ENCODE measurements at regions not wholly inside any gene's neighbourhood (a gene's known extent, or its start where the extent isn't known, plus 50 kb on each side); places are given as distances from the start of the nearest gene placed in this dataset.

DNA sequence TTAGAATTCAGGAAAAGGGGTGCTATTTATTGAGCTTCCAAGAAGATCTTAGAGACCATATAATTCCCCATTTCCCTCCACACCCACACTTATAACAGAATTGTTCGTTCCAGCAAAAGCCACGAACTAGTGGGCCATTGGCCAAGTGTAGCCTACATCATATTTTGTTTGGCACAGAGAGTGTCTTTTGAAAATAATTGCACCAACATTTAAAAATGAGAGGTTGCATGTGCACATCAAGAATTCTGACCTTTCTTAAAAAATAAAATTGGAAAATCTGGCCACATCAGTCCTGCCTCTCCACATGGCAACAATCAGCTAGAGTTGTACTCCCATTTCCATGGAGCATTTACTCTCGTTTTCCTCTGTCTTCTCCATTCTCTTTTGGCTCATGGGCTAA is 655.5 kb upstream of the FANCL start:
- FAIRE-seq, result no peak
- no peak for DNase-seq (ENCODE audit: insufficient read length, low spot score)
- TF ChIP-seq, protein P1, sequence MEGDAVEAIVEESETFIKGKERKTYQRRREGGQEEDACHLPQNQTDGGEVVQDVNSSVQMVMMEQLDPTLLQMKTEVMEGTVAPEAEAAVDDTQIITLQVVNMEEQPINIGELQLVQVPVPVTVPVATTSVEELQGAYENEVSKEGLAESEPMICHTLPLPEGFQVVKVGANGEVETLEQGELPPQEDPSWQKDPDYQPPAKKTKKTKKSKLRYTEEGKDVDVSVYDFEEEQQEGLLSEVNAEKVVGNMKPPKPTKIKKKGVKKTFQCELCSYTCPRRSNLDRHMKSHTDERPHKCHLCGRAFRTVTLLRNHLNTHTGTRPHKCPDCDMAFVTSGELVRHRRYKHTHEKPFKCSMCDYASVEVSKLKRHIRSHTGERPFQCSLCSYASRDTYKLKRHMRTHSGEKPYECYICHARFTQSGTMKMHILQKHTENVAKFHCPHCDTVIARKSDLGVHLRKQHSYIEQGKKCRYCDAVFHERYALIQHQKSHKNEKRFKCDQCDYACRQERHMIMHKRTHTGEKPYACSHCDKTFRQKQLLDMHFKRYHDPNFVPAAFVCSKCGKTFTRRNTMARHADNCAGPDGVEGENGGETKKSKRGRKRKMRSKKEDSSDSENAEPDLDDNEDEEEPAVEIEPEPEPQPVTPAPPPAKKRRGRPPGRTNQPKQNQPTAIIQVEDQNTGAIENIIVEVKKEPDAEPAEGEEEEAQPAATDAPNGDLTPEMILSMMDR (IDR thresholded peaks at IDR 0.05; ENCODE audit: insufficient read depth, missing control alignments), result no peak

DNA sequence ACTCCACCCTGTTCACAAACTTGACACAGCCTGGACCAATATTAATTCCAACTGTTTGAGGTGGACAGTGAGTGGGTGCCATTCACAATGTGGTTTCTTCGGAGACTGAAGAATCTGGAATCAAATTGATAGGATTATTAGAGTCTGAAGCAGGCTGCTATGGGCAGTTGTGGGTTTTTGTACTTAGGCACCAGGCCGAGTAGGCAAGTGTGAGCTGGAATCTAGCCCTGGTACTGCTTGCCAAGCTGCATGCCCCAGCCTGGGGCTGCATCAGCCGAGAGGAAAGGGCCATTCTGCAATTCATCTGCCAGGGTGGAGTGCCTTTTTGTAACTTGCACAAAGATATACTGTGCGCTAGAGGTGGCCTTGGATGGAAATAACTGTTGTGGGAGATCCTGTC is 654.7 kb upstream of the FANCL start:
- no peak for FAIRE-seq
- TF ChIP-seq, protein P1 (IDR thresholded peaks at IDR 0.05; ENCODE audit: insufficient read depth, missing control alignments), result no peak
- no peak for DNase-seq (ENCODE audit: insufficient read length, low spot score)

DNA sequence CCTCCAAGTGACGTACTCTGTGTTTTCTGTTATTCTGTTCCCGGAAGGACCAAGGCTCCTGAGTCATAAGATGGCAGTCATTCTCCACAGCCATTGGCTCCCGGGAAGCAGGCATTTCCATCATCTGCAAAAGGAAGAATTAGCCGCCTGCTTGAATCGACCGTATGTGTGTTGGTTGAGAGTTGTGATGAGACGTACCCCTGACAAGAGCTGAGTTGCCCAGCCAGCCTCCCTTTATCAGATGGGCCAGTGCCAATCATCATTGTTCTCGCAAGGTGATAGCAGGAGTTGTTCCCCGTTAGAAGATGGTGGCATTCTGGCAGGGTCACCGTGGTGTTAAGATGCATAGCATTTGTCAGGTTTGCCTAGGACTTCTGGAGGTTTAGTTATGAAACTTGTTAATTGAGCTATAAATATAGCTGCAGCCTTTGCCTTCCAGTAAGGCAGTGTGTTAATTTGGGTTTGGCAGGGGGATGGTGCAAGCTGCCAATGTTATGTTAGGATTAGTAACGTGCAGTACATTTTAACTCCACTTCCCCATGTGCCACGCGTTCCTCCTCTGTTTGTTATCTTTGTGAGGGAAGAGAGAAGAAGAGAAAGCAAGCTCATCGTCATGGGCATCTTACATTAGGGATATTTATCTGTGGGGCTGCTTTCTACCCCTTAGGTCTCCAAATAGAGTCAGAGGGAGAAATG is 652.7 kb upstream of the FANCL start:
- TF ChIP-seq, protein P1 (IDR thresholded peaks at IDR 0.05; ENCODE audit: insufficient read depth, missing control alignments), result no peak
- no peak for FAIRE-seq
- DNase-seq (ENCODE audit: insufficient read length, low spot score), result no peak

DNA sequence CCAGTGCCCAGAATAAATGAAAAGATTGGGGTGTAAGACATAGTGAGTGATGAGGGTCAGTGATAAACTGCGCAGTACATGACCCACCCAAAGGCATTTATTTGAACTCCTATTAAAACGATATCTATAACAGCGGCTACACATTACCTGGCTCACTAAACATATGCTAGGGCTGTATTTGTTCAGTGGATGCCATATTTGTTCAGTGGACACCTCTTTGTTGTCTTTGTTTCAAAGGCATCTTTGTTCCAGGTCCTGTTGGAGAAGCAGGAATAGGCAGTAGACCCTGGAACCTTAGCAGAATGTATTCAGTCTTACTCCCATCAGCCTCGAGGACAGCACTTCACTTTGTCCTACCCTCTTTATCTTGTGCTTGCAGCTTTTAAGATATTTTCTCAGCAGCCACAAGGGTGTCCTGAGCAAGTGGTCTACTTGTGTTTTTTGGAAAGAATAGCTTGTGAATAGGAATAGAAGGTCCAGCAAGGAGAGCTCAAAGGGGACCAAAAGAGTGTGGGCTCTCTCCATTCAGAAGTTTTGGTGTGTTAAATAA is 650.8 kb upstream of the FANCL start:
- TF ChIP-seq, protein P1 (IDR thresholded peaks at IDR 0.05; ENCODE audit: insufficient read depth, missing control alignments), result no peak
- DNase-seq (ENCODE audit: insufficient read length, low spot score), result no peak
- FAIRE-seq, result no peak

DNA sequence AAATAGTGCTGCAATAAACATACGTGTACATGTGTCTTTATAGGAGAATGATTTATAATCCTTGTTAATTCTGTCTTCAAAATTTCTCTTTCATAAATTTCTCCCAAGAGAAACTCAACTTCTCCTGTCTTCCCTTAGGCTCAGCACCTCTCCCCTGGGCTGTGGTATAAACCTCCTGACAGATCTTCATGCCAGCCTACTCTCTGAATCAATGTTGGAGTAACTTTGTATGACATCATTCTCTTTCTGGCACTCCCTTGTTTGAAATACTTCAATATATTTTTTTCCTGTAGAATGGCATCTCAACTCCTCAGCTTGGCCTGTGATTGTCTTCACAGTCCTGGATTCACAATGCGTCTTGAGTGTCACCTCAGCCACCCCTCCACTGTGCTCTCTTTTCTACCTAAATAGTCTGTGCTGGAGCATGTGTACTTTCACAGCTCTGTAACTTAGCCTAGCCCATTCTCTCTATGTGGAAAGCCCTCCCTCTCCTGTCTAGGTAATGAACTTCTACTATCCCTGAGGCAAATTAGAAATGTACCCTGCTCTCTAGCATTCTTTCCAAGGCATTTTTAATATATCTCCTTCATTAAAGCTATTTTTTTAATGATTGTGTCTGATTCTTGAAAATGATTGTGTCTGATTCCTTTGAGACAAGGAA is 649.9 kb upstream of the FANCL start:
- DNase-seq (ENCODE audit: insufficient read length, low spot score), result no peak
- TF ChIP-seq, protein P1 (IDR thresholded peaks at IDR 0.05; ENCODE audit: insufficient read depth, missing control alignments), result no peak
- FAIRE-seq, result no peak

DNA sequence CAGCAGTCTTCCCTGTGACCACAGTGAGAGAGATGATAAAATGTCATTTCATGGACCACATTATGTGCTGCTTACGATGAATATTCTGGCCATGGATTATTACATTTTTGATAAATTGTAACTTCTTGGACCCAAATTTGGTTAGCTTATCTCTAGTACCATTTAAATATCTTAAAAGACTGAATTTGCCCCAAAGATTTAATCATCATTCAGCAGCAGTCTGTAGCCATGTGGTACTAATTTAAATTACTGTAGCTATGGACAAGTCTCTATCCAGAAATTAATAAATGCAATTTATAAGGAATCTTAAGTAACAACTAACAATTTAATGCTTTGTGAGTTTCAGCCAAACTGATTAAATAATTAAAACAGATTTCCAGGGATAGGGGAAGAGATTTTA is 644.9 kb upstream of the FANCL start:
- DNase-seq (ENCODE audit: insufficient read length, low spot score) (no peak), FAIRE-seq (no peak)
- TF ChIP-seq, protein P1 (IDR thresholded peaks at IDR 0.05; ENCODE audit: insufficient read depth, missing control alignments), result no peak

DNA sequence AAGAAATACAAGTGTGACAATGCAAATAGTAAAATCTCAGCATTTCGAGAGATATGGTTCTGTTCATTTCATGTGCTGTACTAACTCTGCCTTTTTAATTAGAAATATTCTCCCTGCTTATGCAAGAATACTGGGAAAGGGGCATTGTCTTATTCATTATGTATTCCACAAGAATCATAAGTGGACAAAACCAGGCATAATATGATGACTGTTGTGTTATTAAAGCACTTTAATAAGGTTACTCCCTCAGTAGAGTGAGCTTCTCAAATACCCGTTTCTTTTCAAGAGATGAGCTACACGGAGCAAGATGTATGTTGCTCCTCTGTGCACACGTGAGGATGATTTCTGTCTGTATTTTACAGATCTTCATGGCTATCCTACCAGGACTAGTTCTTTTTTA is 638.7 kb upstream of the FANCL start:
- DNase-seq (ENCODE audit: insufficient read length, low spot score) (no peak), FAIRE-seq (no peak)
- TF ChIP-seq, protein P1 (IDR thresholded peaks at IDR 0.05; ENCODE audit: insufficient read depth, missing control alignments), result no peak
